Transverse colon (tissue), 4 donors: ENCODE measurements at regions not wholly inside any gene's neighbourhood (a gene's known extent, or its start where the extent isn't known, plus 50 kb on each side); places are given as distances from the start of the nearest gene placed in this dataset.

Experiments used
- DNase-seq: peaks from one replicate; pipeline ENCODE4 v3.0.0-alpha.2; 2019
- H3K27ac ChIP-seq, 4 donors: fragments of 200-600 bp; sonication (generic); 2 replicates each; pipeline ENCODE4 v1.5.1; 2016 to 2018; ENCODE audit warnings: inconsistent platforms in 4 of 4
- H3K27me3 ChIP-seq: fragments of 200-600 bp; sonication (generic); 2 replicates; pipeline ENCODE4 v1.5.1; 2017; ENCODE audit warnings: inconsistent platforms
- H3K36me3 ChIP-seq, 4 donors: fragments of 200-600 bp; sonication (generic); 2 replicates each; pipeline ENCODE4 v1.5.1; 2017 to 2019; ENCODE audit warnings: inconsistent platforms in 4 of 4
- H3K4me1 ChIP-seq, 4 donors: fragments of 200-600 bp; sonication (generic); 2 replicates each; pipeline ENCODE4 v1.5.1; 2017 to 2020; ENCODE audit warnings: inconsistent platforms in 4 of 4
- H3K4me3 ChIP-seq, 4 donors: fragments of 200-600 bp; sonication (generic); 1 replicate in 1 of 4; 2 replicates in 3 of 4; pipeline versions ENCODE4 v1.5.1 to v1.6.1; 2017 to 2019; ENCODE audit warnings: inconsistent platforms in 4 of 4
- H3K9me3 ChIP-seq, 2 donors: fragments of 200-600 bp; sonication (generic); 2 replicates each; pipeline ENCODE4 v1.5.1; 2017 to 2019; ENCODE audit warnings: inconsistent platforms in 2 of 2
- CTCF ChIP-seq, 5 experiments: fragments of 200-600 bp in 3 of 5; fragments of 450-650 bp in 2 of 5; sonication (generic) in 3 of 5; IDR thresholded peaks; 1 replicate in 2 of 5; 2 replicates in 3 of 5; pipeline ENCODE4 v1.5.1; 2016 to 2017; ENCODE audit warnings: antibody characterized with exemption in 5 of 5, inconsistent platforms in 3 of 5, mild to moderate bottlenecking in 2 of 5, moderate library complexity in 1 of 5
- EP300 ChIP-seq: sonication (generic); formaldehyde crosslinking; IDR thresholded peaks from one replicate; pipeline ENCODE4 v1.6.1; 2017; ENCODE audit warnings: antibody characterized with exemption, low read depth
- POLR2A ChIP-seq: fragments of 450-650 bp; IDR thresholded peaks from one replicate; pipeline ENCODE4 v1.6.1; 2016; ENCODE audit warnings: antibody characterized with exemption, mild to moderate bottlenecking, moderate library complexity
- POLR2AphosphoS5 ChIP-seq, 3 donors: sonication (generic); formaldehyde crosslinking; IDR thresholded peaks; one replicate each; pipeline ENCODE4 v1.6.1; 2016; ENCODE audit warnings: antibody characterized with exemption in 3 of 3
- WGBS, 2 donors: methylation state at CpG; one replicate each; pipeline ENCODE4 v1.1.5; 2018; ENCODE audit warnings: low coverage in 1 of 2; 5-methylcytosine and 5-hydroxymethylcytosine counted together
- in situ Hi-C, 4 donors: fragments of 200-750 bp; cut with MboI; loops; one replicate each; pipeline versions ENCODE4 v1.15.0 to v1.15.1; 2017; ENCODE audit warnings: low sequenced_read_pairs in 3 of 4, low pct_ligation_motif_present in 1 of 4, low pct_unique_long_range_greater_than_20kb in 1 of 4
- intact Hi-C: fragments of 100-400 bp; cut with DNase I; formaldehyde crosslinking; loops from one replicate; pipeline ENCODE4 v1.15.1; 2023; ENCODE audit warnings: low total_unique reads

- H3K4me3 ChIP-seq: no peak overlapping the region
- no peaks in the 10 kb centered on the region for H3K36me3 ChIP-seq
- no peak for TF ChIP-seq POLR2A
- TF ChIP-seq POLR2AphosphoS5 (IDR thresholded peaks at IDR 0.05): no peak
- no peak for TF ChIP-seq CTCF (IDR thresholded peaks at IDR 0.05)
- TF ChIP-seq EP300: no peak
- H3K27ac ChIP-seq: no peak overlapping the region
- intact Hi-C loops (no loop called here), in situ Hi-C loops (no loop called here)
- H3K9me3 ChIP-seq: no peaks in the 10 kb centered on the region
- H3K27me3 ChIP-seq: no peaks in the 10 kb centered on the region
- no peak for DNase-seq
- 74% methylated on average over 4 of the region's 4 CpGs; no CpG with 5 or more reads in 1 of the 2 donors for WGBS, 2 donors
- H3K4me1 ChIP-seq: no peaks in the 10 kb centered on the region
Observed at GRCh38 chr7:46809886-46810285, 772.0 kb downstream of the TNS3 start.

- in situ Hi-C loops: no loop called here
- Histone ChIP-seq H3K27ac (no peak overlapping the region), H3K4me1 (no peaks in the 10 kb centered on the region), H3K27me3 (no peaks in the 10 kb centered on the region), H3K4me3 (no peak overlapping the region), H3K9me3 (no peaks in the 10 kb centered on the region), H3K36me3 (no peaks in the 10 kb centered on the region)
- no peak for DNase-seq
- WGBS, 2 donors: 40 to 42% methylated on average over 3 of the region's 3 CpGs
- no peak for TF ChIP-seq CTCF (IDR thresholded peaks at IDR 0.05)
- no peak for TF ChIP-seq EP300
- TF ChIP-seq POLR2A: no peak
- TF ChIP-seq POLR2AphosphoS5 (IDR thresholded peaks at IDR 0.05): no peak
- intact Hi-C loops: no loop called here
Observed at GRCh38 chr7:46806856-46807255, 775.1 kb downstream of the TNS3 start.

GRCh38 chr7:46802479-46802878 is 779.4 kb downstream of the TNS3 start:
- Histone ChIP-seq H3K4me3 (no peak overlapping the region), H3K27ac (no peak overlapping the region), H3K4me1 (no peaks in the 10 kb centered on the region), H3K36me3 (no peaks in the 10 kb centered on the region), H3K27me3 (no peaks in the 10 kb centered on the region), H3K9me3 (no peaks in the 10 kb centered on the region)
- in situ Hi-C loops: no loop called here
- no peak for DNase-seq
- TF ChIP-seq POLR2AphosphoS5 (IDR thresholded peaks at IDR 0.05): no peak
- no peak for TF ChIP-seq POLR2A
- TF ChIP-seq EP300: no peak
- no peak for TF ChIP-seq CTCF (IDR thresholded peaks at IDR 0.05)
- whole genome bisulfite sequencing, 2 donors: 64 to 79% methylated on average over 2 of the region's 2 CpGs
- intact Hi-C loops: no loop called here

- Histone ChIP-seq H3K9me3 (no peaks in the 10 kb centered on the region), H3K4me1 (no peaks in the 10 kb centered on the region), H3K4me3 (no peak overlapping the region), H3K27ac (no peak overlapping the region), H3K36me3 (no peaks in the 10 kb centered on the region), H3K27me3 (no peaks in the 10 kb centered on the region)
- TF ChIP-seq POLR2A (no peak), EP300 (no peak), POLR2AphosphoS5 (IDR thresholded peaks at IDR 0.05) (no peak), CTCF (IDR thresholded peaks at IDR 0.05) (no peak)
- intact Hi-C loops: no loop called here
- WGBS, 2 donors: 47% methylated on average over 1 of the region's 1 CpG; no CpG with 5 or more reads in 1 of the 2 donors
- in situ Hi-C loops: no loop called here
- DNase-seq: no peak
Observed at GRCh38 chr7:46791188-46791587, 790.7 kb downstream of the TNS3 start.
